ENCODE measurements at regions not wholly inside any gene's neighbourhood (a gene's known extent, or its start where the extent isn't known, plus 50 kb on each side); places are given as distances from the start of the nearest gene placed in this dataset.
"Not testable (repeated sequence)": the region's sequence is repeated elsewhere in the genome, so short reads cannot be mapped to it uniquely, and the experiment has no call there.

GRCh38 chr1:10940451-10940804 is 72.0 kb upstream of the TARDBP start:
- DNase-seq: no peak

GRCh38 chr1:10940838-10941237 is 71.6 kb upstream of the TARDBP start:
- DNase-seq: no peak

- DNase-seq: peak; percentile 65 to 77
Observed at GRCh38 chr1:10941891-10942541, 70.4 kb upstream of the TARDBP start.

GRCh38 chr1:10942542-10942912 is 69.9 kb upstream of the TARDBP start:
- no peak for DNase-seq

- no peak for DNase-seq
Observed at GRCh38 chr1:10943041-10943440, 69.4 kb upstream of the TARDBP start.

- peak in 1 of 2 donors; percentile 62 for DNase-seq
Observed at GRCh38 chr1:10943991-10944730, 68.3 kb upstream of the TARDBP start.

- DNase-seq: no peak
Observed at GRCh38 chr1:10945991-10946509, 66.4 kb upstream of the TARDBP start.

- no peak for DNase-seq
Observed at GRCh38 chr1:10947181-10947580, 65.3 kb upstream of the TARDBP start.

GRCh38 chr1:10947691-10948462 is 64.6 kb upstream of the TARDBP start:
- no peak for DNase-seq

- no peak for DNase-seq
Observed at GRCh38 chr1:10948463-10948775, 64.0 kb upstream of the TARDBP start.

GRCh38 chr1:10950316-10951172 is 61.9 kb upstream of the TARDBP start:
- no peak for DNase-seq

- DNase-seq: not testable (repeated sequence)
Observed at GRCh38 chr1:10951298-10951697, 61.2 kb upstream of the TARDBP start.

- DNase-seq: no peak
Observed at GRCh38 chr1:10951961-10952360, 60.5 kb upstream of the TARDBP start.

- DNase-seq: no peak
Observed at GRCh38 chr1:10953505-10954193, 58.8 kb upstream of the TARDBP start.

GRCh38 chr1:10957133-10957532 is 55.3 kb upstream of the TARDBP start:
- no peak for DNase-seq

GRCh38 chr1:10958614-10959013 is 53.8 kb upstream of the TARDBP start:
- DNase-seq: no peak

GRCh38 chr1:10960411-10961299 is 51.8 kb upstream of the TARDBP start:
- DNase-seq: peak in 1 of 2 donors; percentile 71

GRCh38 chr1:10961300-10961833 is 51.1 kb upstream of the TARDBP start:
- DNase-seq: no peak

GRCh38 chr1:10962483-10962882 is 50.0 kb upstream of the TARDBP start:
- DNase-seq: no peak

Measured in right lung (tissue), 2 donors.